HCT116 (cell line): ENCODE measurements at regions not wholly inside any gene's neighbourhood (a gene's known extent, or its start where the extent isn't known, plus 50 kb on each side); places are given as distances from the start of the nearest gene placed in this dataset.

Experiments
- ATF3 ChIP-seq: IDR thresholded peaks from 2 replicates; pipeline ENCODE4 v1.6.1; 2012
- CTCF ChIP-seq, 3 experiments: fragments of 200-600 bp in 1 of 3; sonication (generic) in 1 of 3; IDR thresholded peaks in 2 of 3; conservative IDR thresholded peaks in 1 of 3; 2 replicates each; pipeline ENCODE4 v1.5.1; 2012 to 2017; ENCODE audit warnings: low read depth in 2 of 3, low read length in 2 of 3, antibody characterized with exemption in 1 of 3, borderline replicate concordance in 1 of 3, control low read depth in 1 of 3, mild to moderate bottlenecking in 1 of 3, mixed read lengths in 1 of 3, mixed run types in 1 of 3, moderate library complexity in 1 of 3; ENCODE audit not compliant: insufficient read depth in 1 of 3
- JUND ChIP-seq: IDR thresholded peaks from 2 replicates; pipeline ENCODE4 v1.6.1; 2012
- MAX ChIP-seq: IDR thresholded peaks from 2 replicates; pipeline ENCODE4 v1.6.1; 2012
- REST ChIP-seq: IDR thresholded peaks from 2 replicates; pipeline ENCODE4 v1.6.1; 2012; ENCODE audit warnings: low read depth

GRCh38 chr4:112845386-112845785 is 204.1 kb upstream of the ANK2 start:
- no peak for TF ChIP-seq CTCF (IDR thresholded peaks at IDR 0.05 in 2 of 3, conservative IDR thresholded peaks at IDR 0.05 in 1 of 3; ENCODE audit: borderline replicate concordance in 1 of 3, insufficient read depth in 1 of 3, low read depth in 2 of 3, low read length in 2 of 3)
- no peak for TF ChIP-seq MAX
- no peak for TF ChIP-seq REST
- TF ChIP-seq ATF3, result no peak
- TF ChIP-seq JUND, result no peak
